H9 (cell line): ENCODE measurements at regions not wholly inside any gene's neighbourhood (a gene's known extent, or its start where the extent isn't known, plus 50 kb on each side); places are given as distances from the start of the nearest gene placed in this dataset.
A peak's percentile ranks its signal among the peaks of the same experiment; 100 is the strongest.

Experiments used
- DNase-seq: peaks from one replicate; pipeline ENCODE4 v3.0.0-alpha.2; 2017
- H2AFZ ChIP-seq: one replicate; pipeline ENCODE4 v1.6.1; 2013; ENCODE audit warnings: mild to moderate bottlenecking, low read length, control low read depth, moderate library complexity
- H2AK5ac ChIP-seq: 2 replicates; pipeline ENCODE4 v1.6.1; 2013; ENCODE audit warnings: low read length, control low read depth, mixed read lengths; ENCODE audit not compliant: insufficient read length
- H2BK120ac ChIP-seq: one replicate; pipeline ENCODE4 v1.6.1; 2013; ENCODE audit warnings: low read depth, mild to moderate bottlenecking, low read length, control low read depth, inconsistent platforms; ENCODE audit not compliant: poor library complexity, severe bottlenecking
- H2BK12ac ChIP-seq: 2 replicates; pipeline ENCODE4 v1.6.1; 2013; ENCODE audit warnings: low read length, control low read depth, mixed read lengths, low read depth; ENCODE audit not compliant: insufficient read length
- H2BK15ac ChIP-seq: 2 replicates; pipeline ENCODE4 v1.6.1; 2013; ENCODE audit warnings: low read depth, low read length, control low read depth
- H2BK20ac ChIP-seq: one replicate; pipeline ENCODE4 v1.6.1; 2013; ENCODE audit warnings: low read depth, mild to moderate bottlenecking, low read length, control low read depth, inconsistent platforms; ENCODE audit not compliant: poor library complexity, severe bottlenecking
- H2BK5ac ChIP-seq: 2 replicates; pipeline ENCODE4 v1.6.1; 2013; ENCODE audit warnings: low read length, control low read depth, mixed read lengths; ENCODE audit not compliant: insufficient read length
- H3K14ac ChIP-seq: 2 replicates; pipeline ENCODE4 v1.6.1; 2013; ENCODE audit warnings: low read length, control low read depth; ENCODE audit not compliant: insufficient read depth
- H3K18ac ChIP-seq: 2 replicates; pipeline ENCODE4 v1.6.1; 2013; ENCODE audit warnings: low read depth, mild to moderate bottlenecking, mixed read lengths, low read length, control low read depth; ENCODE audit not compliant: insufficient read length
- H3K23ac ChIP-seq: 2 replicates; pipeline ENCODE4 v1.6.1; 2013; ENCODE audit warnings: low read length, control low read depth, mixed read lengths, low read depth; ENCODE audit not compliant: insufficient read length
- H3K23me2 ChIP-seq: 2 replicates; pipeline ENCODE4 v1.6.1; 2013; ENCODE audit warnings: low read depth, mild to moderate bottlenecking, mixed read lengths, low read length, control low read depth; ENCODE audit not compliant: insufficient read length, poor library complexity, severe bottlenecking
- H3K27ac ChIP-seq: 2 replicates; pipeline ENCODE4 v1.5.1; 2013; ENCODE audit warnings: low read length, control low read depth, mixed read lengths, low read depth; ENCODE audit not compliant: insufficient read length
- H3K27me3 ChIP-seq: 2 replicates; pipeline ENCODE4 v1.6.1; 2013; ENCODE audit warnings: low read length, control low read depth, inconsistent platforms; ENCODE audit not compliant: insufficient read depth
- H3K4ac ChIP-seq: 2 replicates; pipeline ENCODE4 v1.6.1; 2013; ENCODE audit warnings: low read depth, mild to moderate bottlenecking, control low read depth, inconsistent platforms, low read length, moderate library complexity
- H3K4me1 ChIP-seq: 2 replicates; pipeline ENCODE4 v1.6.1; 2013; ENCODE audit warnings: low read length, control low read depth, inconsistent platforms; ENCODE audit not compliant: insufficient read depth
- H3K4me2 ChIP-seq: 2 replicates; pipeline ENCODE4 v1.6.1; 2013; ENCODE audit warnings: low read length, control low read depth, mixed read lengths; ENCODE audit not compliant: insufficient read length, insufficient read depth
- H3K56ac ChIP-seq: 2 replicates; pipeline ENCODE4 v1.6.1; 2013; ENCODE audit warnings: low read depth, mild to moderate bottlenecking, mixed read lengths, low read length, control low read depth; ENCODE audit not compliant: insufficient read length
- H3K79me1 ChIP-seq: 2 replicates; pipeline ENCODE4 v1.6.1; 2013; ENCODE audit warnings: low read depth, mild to moderate bottlenecking, moderate library complexity, low read length, control low read depth, inconsistent platforms; ENCODE audit not compliant: insufficient read depth, poor library complexity, severe bottlenecking
- H3K79me2 ChIP-seq: 2 replicates; pipeline ENCODE4 v1.6.1; 2013; ENCODE audit warnings: low read length, control low read depth, inconsistent platforms; ENCODE audit not compliant: insufficient read depth
- H3K9ac ChIP-seq: 2 replicates; pipeline ENCODE4 v1.6.1; 2013; ENCODE audit warnings: low read length, control low read depth, mixed read lengths; ENCODE audit not compliant: insufficient read length; ENCODE audit errors: extremely low read depth
- H3K9me3 ChIP-seq: one replicate; pipeline ENCODE4 v1.6.1; 2013; ENCODE audit warnings: low read depth, low read length, inconsistent platforms; ENCODE audit not compliant: control insufficient read depth
- H3T11ph ChIP-seq: one replicate; pipeline ENCODE4 v1.6.1; 2013; ENCODE audit warnings: mild to moderate bottlenecking, low read length, control low read depth, inconsistent platforms
- H4K20me1 ChIP-seq: one replicate; pipeline ENCODE4 v1.6.1; 2013; ENCODE audit not compliant: control insufficient read depth, insufficient read length, insufficient read depth
- H4K5ac ChIP-seq: 2 replicates; pipeline ENCODE4 v1.6.1; 2013; ENCODE audit warnings: low read depth, mild to moderate bottlenecking, mixed read lengths, low read length, control low read depth; ENCODE audit not compliant: insufficient read length
- H4K8ac ChIP-seq: replicated peaks from 2 replicates; pipeline ENCODE4 v1.6.1; 2013; ENCODE audit warnings: low read length, control low read depth, mixed read lengths, low read depth; ENCODE audit not compliant: insufficient read length
- H4K91ac ChIP-seq: 2 replicates; pipeline ENCODE4 v1.6.1; 2013; ENCODE audit warnings: low read depth, mild to moderate bottlenecking, moderate library complexity, mixed read lengths, low read length, control low read depth; ENCODE audit not compliant: insufficient read length
- H3K27ac Mint-ChIP-seq, 3 experiments: 2 replicates in 2 of 3; 3 replicates in 1 of 3; pipeline ENCODE4 v1.8.0; 2020 to 2021; ENCODE audit warnings: mixed read lengths in 3 of 3, mild to moderate bottlenecking in 1 of 3, moderate library complexity in 1 of 3
- H3K27me3 Mint-ChIP-seq: 2 replicates; pipeline ENCODE4 v1.8.0; 2021; ENCODE audit warnings: low read depth, mild to moderate bottlenecking, moderate library complexity, mixed read lengths
- H3K36me3 Mint-ChIP-seq, 3 experiments: 2 replicates in 2 of 3; 3 replicates in 1 of 3; pipeline ENCODE4 v1.8.0; 2020 to 2021; ENCODE audit warnings: low read depth in 3 of 3, mixed read lengths in 3 of 3; ENCODE audit not compliant: insufficient read depth in 1 of 3
- H3K4me1 Mint-ChIP-seq, 2 experiments: 2 replicates each; pipeline ENCODE4 v1.8.0; 2020; ENCODE audit warnings: mixed read lengths in 2 of 2
- H3K4me3 Mint-ChIP-seq, 2 experiments: 2 replicates in 1 of 2; 3 replicates in 1 of 2; pipeline ENCODE4 v1.8.0; 2020 to 2021; ENCODE audit warnings: mild to moderate bottlenecking in 2 of 2, mixed read lengths in 2 of 2, moderate library complexity in 1 of 2
- H3K9me3 Mint-ChIP-seq, 2 experiments: 2 replicates in 1 of 2; 3 replicates in 1 of 2; pipeline ENCODE4 v1.8.0; 2020; ENCODE audit warnings: mild to moderate bottlenecking in 2 of 2, mixed read lengths in 2 of 2, moderate library complexity in 1 of 2
- CTCF ChIP-seq: fragments of 200-600 bp; sonication (generic); conservative IDR thresholded peaks from 3 replicates; pipeline ENCODE4 v1.8.0; 2021; ENCODE audit warnings: antibody characterized with exemption, mild to moderate bottlenecking
- WGBS: extraction: QIAGEN DNeasy Blood & Tissue Kit; methylation state at CpG from one replicate; pipeline ENCODE4 v1.1.7; 2013; ENCODE audit warnings: missing lambda C conversion rate, low lambda C conversion rate, mixed read lengths; ENCODE audit not compliant: insufficient read length; ENCODE audit errors: extremely low coverage; 5-methylcytosine and 5-hydroxymethylcytosine counted together

- H3T11ph ChIP-seq = no peak overlapping the region
Observed at GRCh38 chr16:26983426-26983825, 83.3 kb upstream of the C16orf82 start.

More at GRCh38 chr16:26983426-26983825, 83.3 kb upstream of the C16orf82 start:
- no peak overlapping the region for H3K56ac ChIP-seq
- H3K18ac ChIP-seq = no peak overlapping the region
- peaks cover 8% of the 10 kb centered on the region for H3K9me3 ChIP-seq
- no peaks in the 10 kb centered on the region; the same call in 1 of the 2 replicates for H3K27me3 Mint-ChIP-seq
- no peak overlapping the region for H3K14ac ChIP-seq
- H4K5ac ChIP-seq = no peak overlapping the region
- peaks cover 6 to 12% of the 10 kb centered on the region in 2 experiments for H3K9me3 Mint-ChIP-seq
- no peak for TF ChIP-seq CTCF
- no peak overlapping the region for H4K91ac ChIP-seq
- no peak overlapping the region for H2BK15ac ChIP-seq
- peak overlapping the region in 2 of 3 experiments; percentile 58 to 68; a peak in 3 of 7 replicates for H3K27ac Mint-ChIP-seq
- H3K36me3 Mint-ChIP-seq = peaks cover 4 to 10% (median 8%) of the 10 kb centered on the region in 3 experiments
- no peaks in the 10 kb centered on the region for H3K23me2 ChIP-seq
- no peak overlapping the region for H3K4me3 Mint-ChIP-seq
- H3K27ac ChIP-seq = no peak overlapping the region
- no peak overlapping the region for H2BK12ac ChIP-seq
- H3K4me1 Mint-ChIP-seq = peaks cover 45 to 47% of the 10 kb centered on the region in 2 experiments
- no peaks in the 10 kb centered on the region for H3K79me1 ChIP-seq
- no peak overlapping the region for H2AK5ac ChIP-seq
- no peak overlapping the region for H2BK120ac ChIP-seq
- no peak overlapping the region for H3K4ac ChIP-seq
- WGBS = no CpG with 5 or more reads among the region's 2 CpGs
- H2AFZ ChIP-seq = no peak overlapping the region
- H4K8ac ChIP-seq = no peak overlapping the region
- no peak for DNase-seq
- H2BK20ac ChIP-seq = no peak overlapping the region
- no peak overlapping the region for H3K4me2 ChIP-seq
- peaks cover 9% of the 10 kb centered on the region; the same call in 1 of the 2 replicates for H3K4me1 ChIP-seq
- H3K23ac ChIP-seq = no peak overlapping the region
- H2BK5ac ChIP-seq = no peak overlapping the region
- no peaks in the 10 kb centered on the region for H3K27me3 ChIP-seq
- no peaks in the 10 kb centered on the region for H3K79me2 ChIP-seq
- no peak overlapping the region for H3K9ac ChIP-seq
- H4K20me1 ChIP-seq = no peaks in the 10 kb centered on the region
